DMS 273 (cell line): ENCODE measurements at regions not wholly inside any gene's neighbourhood (a gene's known extent, or its start where the extent isn't known, plus 50 kb on each side); places are given as distances from the start of the nearest gene placed in this dataset.

ENCODE experiments used
- DNase-seq: peaks from one replicate; lab custom pipeline; 2025; ENCODE audit not compliant: unreplicated experiment; lab: John Stamatoyannopoulos, UW

DNA sequence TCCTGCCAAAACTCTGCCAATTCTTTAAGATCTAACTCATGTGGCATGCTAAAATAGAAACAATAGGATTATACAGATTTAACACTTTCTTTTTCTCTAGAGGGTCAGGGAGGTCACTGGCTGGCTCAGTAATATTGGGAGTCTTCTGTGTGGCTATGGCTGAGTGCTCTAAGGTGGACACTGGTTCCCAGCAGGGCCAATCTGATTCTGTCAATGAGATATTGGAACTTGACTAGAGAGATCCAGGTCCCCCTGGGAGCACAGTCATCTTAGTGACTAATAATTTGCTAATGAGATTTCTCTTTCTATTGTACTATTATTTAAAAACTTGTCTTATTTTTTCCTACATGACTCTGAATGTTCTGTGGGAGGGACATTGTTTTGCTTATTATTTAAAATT lies 69.1 kb upstream of the ZP4 start:
- DNase-seq, result no peak

DNA sequence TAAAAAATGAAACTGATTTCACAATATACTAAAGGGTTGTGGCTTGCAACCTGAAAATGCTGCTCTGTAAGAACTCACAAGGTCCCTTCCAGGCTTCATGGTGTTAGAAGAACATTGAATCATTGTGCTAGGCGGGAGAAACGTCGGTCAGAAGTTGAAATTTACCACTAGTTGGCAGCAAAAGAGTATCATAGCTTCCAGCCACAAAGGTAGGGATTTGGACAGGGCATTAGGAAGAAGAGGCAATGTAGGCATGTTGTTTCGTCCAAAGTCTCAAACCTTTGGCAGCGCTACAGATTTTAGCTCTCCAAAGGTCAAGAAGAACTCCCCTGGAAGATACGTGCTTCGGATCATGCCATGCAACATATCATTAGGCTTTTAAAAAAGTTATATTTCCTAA lies 62.5 kb upstream of the ZP4 start:
- peak; percentile 11 for DNase-seq
